ENCODE measurements at regions not wholly inside any gene's neighbourhood (a gene's known extent, or its start where the extent isn't known, plus 50 kb on each side); places are given as distances from the start of the nearest gene placed in this dataset.

DNA sequence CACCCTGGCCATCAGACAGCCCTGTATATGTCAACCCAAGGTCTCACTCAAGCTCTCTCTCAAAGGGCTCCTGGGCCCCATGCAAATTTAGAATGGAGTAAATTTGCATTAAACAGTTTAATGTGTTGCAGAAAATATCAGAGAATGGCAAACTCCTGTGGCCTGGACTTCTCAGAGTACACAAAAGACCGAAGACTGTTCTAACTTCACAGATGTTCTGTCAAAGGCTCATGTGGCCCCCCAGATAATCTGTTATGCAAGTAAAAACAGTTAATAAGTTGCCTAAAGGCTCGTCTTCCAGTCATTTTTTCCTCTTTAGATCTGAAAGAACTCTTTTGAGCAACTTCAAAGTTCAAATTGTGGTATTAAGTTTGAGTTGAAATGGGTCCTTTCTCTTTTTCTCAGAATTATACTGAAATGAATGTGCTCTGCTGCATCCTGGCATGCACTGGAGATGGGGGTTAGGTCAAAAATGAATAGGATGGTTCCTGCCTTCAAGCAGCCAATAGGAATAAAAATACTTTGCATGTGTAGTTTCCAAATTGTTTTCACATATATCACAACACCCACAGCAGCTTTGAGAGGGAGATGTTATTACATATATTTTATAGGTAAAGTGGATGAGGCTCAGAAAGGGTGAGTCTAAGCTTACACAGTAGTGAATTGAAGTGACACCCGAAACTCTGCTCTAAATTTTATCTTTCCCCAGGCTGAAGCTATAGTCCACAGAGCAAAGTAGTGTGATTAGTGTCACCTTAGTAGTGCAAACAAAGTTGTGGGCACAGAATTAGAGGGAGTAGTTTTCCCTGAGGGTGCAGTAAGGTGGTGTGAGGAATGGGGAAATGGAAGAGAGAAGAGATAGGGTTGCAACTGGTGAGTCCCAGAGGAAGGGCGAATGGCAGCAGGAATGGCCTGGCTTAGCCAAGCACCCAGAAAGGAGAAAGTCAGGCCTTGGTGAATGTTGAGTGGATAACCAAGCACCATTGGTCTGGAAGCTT is 205.0 kb upstream of the RFC3 start:
- H3K14ac ChIP-seq (ENCODE audit: low read length in 2 of 2), result no peak overlapping the region
- 89% methylated on average over 2 of the region's 4 CpGs for WGBS
- no peak overlapping the region for H2AFZ ChIP-seq (ENCODE audit: low read depth, low read length)
- H3K4ac ChIP-seq (ENCODE audit: low read depth in 1 of 2, low read length in 2 of 2), result no peak overlapping the region
- H2AK5ac ChIP-seq (ENCODE audit: low read length, severe bottlenecking), result no peak overlapping the region
- H2BK120ac ChIP-seq (ENCODE audit: low read depth, low read length), result no peak overlapping the region
- no peak overlapping the region for H2BK12ac ChIP-seq (ENCODE audit: low read length in 2 of 2)
- H4K91ac ChIP-seq (ENCODE audit: low read length), result no peak overlapping the region
- H3K27ac ChIP-seq (ENCODE audit: low read length, poor library complexity, severe bottlenecking), result no peak overlapping the region
- DNase-seq, result no peak
- H2BK5ac ChIP-seq (ENCODE audit: low read depth, low read length, poor library complexity, severe bottlenecking), result no peak overlapping the region
- H3K4me2 ChIP-seq (ENCODE audit: low read length, poor library complexity, severe bottlenecking), result no peak overlapping the region
- H3K9me3 ChIP-seq (ENCODE audit: control insufficient read depth, low read length), result no peaks in the 10 kb centered on the region
- no peaks in the 10 kb centered on the region for H3K36me3 ChIP-seq (ENCODE audit: control insufficient read depth in 1 of 2, insufficient read depth in 2 of 2, low read depth in 1 of 2, low read length in 2 of 2)
- H2BK15ac ChIP-seq (ENCODE audit: low read depth, poor library complexity, severe bottlenecking), result no peak overlapping the region
- H3K79me1 ChIP-seq (replicated peaks; ENCODE audit: low read length, poor library complexity, severe bottlenecking), result no peaks in the 10 kb centered on the region
- H3K4me3 ChIP-seq (ENCODE audit: insufficient read depth in 1 of 2, low read depth in 1 of 2, low read length in 2 of 2), result no peak overlapping the region
- H4K8ac ChIP-seq (ENCODE audit: low read length), result no peak overlapping the region
- no peaks in the 10 kb centered on the region for H3K27me3 ChIP-seq (ENCODE audit: control insufficient read depth in 1 of 2, insufficient read depth in 1 of 2, low read length in 2 of 2)
- H3K18ac ChIP-seq (ENCODE audit: low read depth in 1 of 2, low read length in 2 of 2), result no peak overlapping the region
- H3K9ac ChIP-seq (ENCODE audit: low read length), result no peak overlapping the region
- peaks cover 5% of the 10 kb centered on the region for H3K4me1 ChIP-seq (ENCODE audit: control insufficient read depth, insufficient read depth, low read depth, low read length)
- no peak overlapping the region for H3K23ac ChIP-seq (ENCODE audit: low read length in 2 of 2)

DNA sequence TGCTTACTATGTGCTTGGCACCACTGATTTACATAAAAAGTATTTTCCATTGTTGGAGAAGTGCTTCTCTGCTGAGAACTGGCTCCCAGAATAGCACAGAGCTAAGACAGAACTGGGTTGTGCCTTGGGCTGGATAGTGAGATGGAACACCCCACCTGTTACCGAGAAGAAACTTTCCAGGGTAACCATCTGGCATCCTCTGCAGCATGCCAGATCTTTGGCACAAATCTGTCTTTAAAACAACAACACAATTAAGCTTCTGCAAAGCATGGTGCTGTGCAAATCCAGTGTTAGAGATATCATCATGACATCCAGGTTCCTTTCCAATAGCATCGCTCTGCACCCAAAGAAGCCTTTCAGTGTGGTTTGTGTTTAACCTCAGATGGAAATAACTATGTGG is 202.5 kb upstream of the RFC3 start:
- H3K14ac ChIP-seq (ENCODE audit: low read length in 2 of 2), result no peak overlapping the region
- no peaks in the 10 kb centered on the region for H3K79me1 ChIP-seq (replicated peaks; ENCODE audit: low read length, poor library complexity, severe bottlenecking)
- H3K9ac ChIP-seq (ENCODE audit: low read length), result no peak overlapping the region
- H3K23ac ChIP-seq (ENCODE audit: low read length in 2 of 2), result no peak overlapping the region
- H2BK5ac ChIP-seq (ENCODE audit: low read depth, low read length, poor library complexity, severe bottlenecking), result no peak overlapping the region
- WGBS, result 85% methylated on average over 1 of the region's 2 CpGs
- H2AK5ac ChIP-seq (ENCODE audit: low read length, severe bottlenecking), result no peak overlapping the region
- H2AFZ ChIP-seq (ENCODE audit: low read depth, low read length), result no peak overlapping the region
- H3K27ac ChIP-seq (ENCODE audit: low read length, poor library complexity, severe bottlenecking), result no peak overlapping the region
- no peak overlapping the region for H3K4me2 ChIP-seq (ENCODE audit: low read length, poor library complexity, severe bottlenecking)
- DNase-seq, result no peak
- H3K4me1 ChIP-seq (ENCODE audit: control insufficient read depth, insufficient read depth, low read depth, low read length), result peaks cover 3% of the 10 kb centered on the region
- no peaks in the 10 kb centered on the region for H3K36me3 ChIP-seq (ENCODE audit: control insufficient read depth in 1 of 2, insufficient read depth in 2 of 2, low read depth in 1 of 2, low read length in 2 of 2)
- no peak overlapping the region for H2BK120ac ChIP-seq (ENCODE audit: low read depth, low read length)
- no peak overlapping the region for H3K18ac ChIP-seq (ENCODE audit: low read depth in 1 of 2, low read length in 2 of 2)
- no peak overlapping the region for H2BK12ac ChIP-seq (ENCODE audit: low read length in 2 of 2)
- no peak overlapping the region for H2BK15ac ChIP-seq (ENCODE audit: low read depth, poor library complexity, severe bottlenecking)
- no peaks in the 10 kb centered on the region for H3K27me3 ChIP-seq (ENCODE audit: control insufficient read depth in 1 of 2, insufficient read depth in 1 of 2, low read length in 2 of 2)
- no peak overlapping the region for H3K4me3 ChIP-seq (ENCODE audit: insufficient read depth in 1 of 2, low read depth in 1 of 2, low read length in 2 of 2)
- no peak overlapping the region for H4K91ac ChIP-seq (ENCODE audit: low read length)
- H3K4ac ChIP-seq (ENCODE audit: low read depth in 1 of 2, low read length in 2 of 2), result no peak overlapping the region
- no peaks in the 10 kb centered on the region for H3K9me3 ChIP-seq (ENCODE audit: control insufficient read depth, low read length)
- no peak overlapping the region for H4K8ac ChIP-seq (ENCODE audit: low read length)

DNA sequence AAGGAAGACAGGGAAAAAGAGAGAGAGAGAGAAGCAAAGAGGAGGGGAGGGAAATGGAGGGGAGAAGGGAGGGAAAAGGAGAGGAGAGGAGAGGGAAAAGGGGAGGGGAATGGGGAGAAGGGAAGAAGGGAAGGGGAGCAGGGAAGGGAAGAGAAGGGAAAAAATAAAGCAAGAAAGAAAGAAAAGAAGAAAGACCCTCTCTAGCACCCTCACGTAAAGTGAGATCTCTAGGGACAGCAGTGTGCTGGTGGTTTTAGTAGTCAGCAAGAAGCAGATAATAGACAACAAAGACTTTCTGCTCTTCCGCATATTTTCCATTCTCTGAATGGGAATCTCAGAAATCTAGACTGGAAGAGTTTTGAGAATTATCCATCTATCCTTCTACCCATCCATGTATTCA is 201.8 kb upstream of the RFC3 start:
- H3K27ac ChIP-seq (ENCODE audit: low read length, poor library complexity, severe bottlenecking), result no peak overlapping the region
- no peak overlapping the region for H3K4ac ChIP-seq (ENCODE audit: low read depth in 1 of 2, low read length in 2 of 2)
- 100% methylated on average over 1 of the region's 2 CpGs for WGBS
- no peak overlapping the region for H3K4me3 ChIP-seq (ENCODE audit: insufficient read depth in 1 of 2, low read depth in 1 of 2, low read length in 2 of 2)
- no peak overlapping the region for H4K91ac ChIP-seq (ENCODE audit: low read length)
- H4K8ac ChIP-seq (ENCODE audit: low read length), result no peak overlapping the region
- no peak for DNase-seq
- H3K79me1 ChIP-seq (replicated peaks; ENCODE audit: low read length, poor library complexity, severe bottlenecking), result no peaks in the 10 kb centered on the region
- H3K36me3 ChIP-seq (ENCODE audit: control insufficient read depth in 1 of 2, insufficient read depth in 2 of 2, low read depth in 1 of 2, low read length in 2 of 2), result no peaks in the 10 kb centered on the region
- H2AK5ac ChIP-seq (ENCODE audit: low read length, severe bottlenecking), result no peak overlapping the region
- H2BK12ac ChIP-seq (ENCODE audit: low read length in 2 of 2), result no peak overlapping the region
- H3K4me2 ChIP-seq (ENCODE audit: low read length, poor library complexity, severe bottlenecking), result no peak overlapping the region
- no peak overlapping the region for H3K23ac ChIP-seq (ENCODE audit: low read length in 2 of 2)
- H3K27me3 ChIP-seq (ENCODE audit: control insufficient read depth in 1 of 2, insufficient read depth in 1 of 2, low read length in 2 of 2), result no peaks in the 10 kb centered on the region
- no peak overlapping the region for H2BK5ac ChIP-seq (ENCODE audit: low read depth, low read length, poor library complexity, severe bottlenecking)
- H3K18ac ChIP-seq (ENCODE audit: low read depth in 1 of 2, low read length in 2 of 2), result no peak overlapping the region
- no peak overlapping the region for H2BK120ac ChIP-seq (ENCODE audit: low read depth, low read length)
- H2AFZ ChIP-seq (ENCODE audit: low read depth, low read length), result no peak overlapping the region
- H3K14ac ChIP-seq (ENCODE audit: low read length in 2 of 2), result no peak overlapping the region
- H2BK15ac ChIP-seq (ENCODE audit: low read depth, poor library complexity, severe bottlenecking), result no peak overlapping the region
- H3K9ac ChIP-seq (ENCODE audit: low read length), result no peak overlapping the region
- H3K4me1 ChIP-seq (ENCODE audit: control insufficient read depth, insufficient read depth, low read depth, low read length), result no peaks in the 10 kb centered on the region
- no peaks in the 10 kb centered on the region for H3K9me3 ChIP-seq (ENCODE audit: control insufficient read depth, low read length)

DNA sequence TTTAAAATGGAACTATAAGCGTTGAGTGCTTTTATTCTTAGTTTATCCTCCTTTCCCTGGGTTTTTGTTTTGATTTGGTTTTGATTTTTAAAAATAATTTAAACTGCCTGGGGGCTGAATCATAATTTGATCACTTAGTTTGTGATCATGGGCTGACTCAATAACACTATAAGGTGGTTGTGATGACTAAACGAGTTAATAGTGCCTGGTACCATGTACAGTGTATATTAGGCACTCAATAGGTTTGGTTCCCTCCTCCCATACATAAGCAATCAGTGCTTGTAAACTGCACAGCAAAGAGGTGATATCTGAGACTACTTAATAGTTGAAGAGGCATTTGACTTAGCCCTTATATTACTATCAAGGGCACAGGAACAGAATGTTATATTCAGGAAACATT is 200.9 kb upstream of the RFC3 start:
- H2AK5ac ChIP-seq (ENCODE audit: low read length, severe bottlenecking), result no peak overlapping the region
- H3K4me2 ChIP-seq (ENCODE audit: low read length, poor library complexity, severe bottlenecking), result no peak overlapping the region
- no peak overlapping the region for H4K91ac ChIP-seq (ENCODE audit: low read length)
- no peaks in the 10 kb centered on the region for H3K36me3 ChIP-seq (ENCODE audit: control insufficient read depth in 1 of 2, insufficient read depth in 2 of 2, low read depth in 1 of 2, low read length in 2 of 2)
- no peak overlapping the region for H2BK120ac ChIP-seq (ENCODE audit: low read depth, low read length)
- H3K23ac ChIP-seq (ENCODE audit: low read length in 2 of 2), result no peak overlapping the region
- H3K27ac ChIP-seq (ENCODE audit: low read length, poor library complexity, severe bottlenecking), result no peak overlapping the region
- H3K9me3 ChIP-seq (ENCODE audit: control insufficient read depth, low read length), result no peaks in the 10 kb centered on the region
- no peak overlapping the region for H2AFZ ChIP-seq (ENCODE audit: low read depth, low read length)
- no peaks in the 10 kb centered on the region for H3K27me3 ChIP-seq (ENCODE audit: control insufficient read depth in 1 of 2, insufficient read depth in 1 of 2, low read length in 2 of 2)
- DNase-seq, result no peak
- H2BK15ac ChIP-seq (ENCODE audit: low read depth, poor library complexity, severe bottlenecking), result no peak overlapping the region
- no peak overlapping the region for H3K14ac ChIP-seq (ENCODE audit: low read length in 2 of 2)
- H3K4ac ChIP-seq (ENCODE audit: low read depth in 1 of 2, low read length in 2 of 2), result no peak overlapping the region
- H2BK5ac ChIP-seq (ENCODE audit: low read depth, low read length, poor library complexity, severe bottlenecking), result no peak overlapping the region
- no peak overlapping the region for H3K18ac ChIP-seq (ENCODE audit: low read depth in 1 of 2, low read length in 2 of 2)
- H3K9ac ChIP-seq (ENCODE audit: low read length), result no peak overlapping the region
- WGBS, result 92% methylated on average over 2 of the region's 2 CpGs
- no peaks in the 10 kb centered on the region for H3K4me1 ChIP-seq (ENCODE audit: control insufficient read depth, insufficient read depth, low read depth, low read length)
- H3K4me3 ChIP-seq (ENCODE audit: insufficient read depth in 1 of 2, low read depth in 1 of 2, low read length in 2 of 2), result no peak overlapping the region
- H2BK12ac ChIP-seq (ENCODE audit: low read length in 2 of 2), result no peak overlapping the region
- no peak overlapping the region for H4K8ac ChIP-seq (ENCODE audit: low read length)
- H3K79me1 ChIP-seq (replicated peaks; ENCODE audit: low read length, poor library complexity, severe bottlenecking), result no peaks in the 10 kb centered on the region
